Parathyroid adenoma (tissue), 2 donors: ENCODE measurements at regions not wholly inside any gene's neighbourhood (a gene's known extent, or its start where the extent isn't known, plus 50 kb on each side); places are given as distances from the start of the nearest gene placed in this dataset.

Experiments
- H2AFZ ChIP-seq: fragments of 300-600 bp; sonication (generic); one replicate; pipeline ENCODE4 v1.7.0; 2017; ENCODE audit warnings: antibody characterized with exemption, mild to moderate bottlenecking
- H3K27ac ChIP-seq: fragments of 300-600 bp; sonication (generic); one replicate; pipeline ENCODE4 v1.7.0; 2017
- H3K27me3 ChIP-seq: fragments of 300-600 bp; sonication (generic); one replicate; pipeline ENCODE4 v1.7.0; 2017; ENCODE audit warnings: low read length; ENCODE audit not compliant: control insufficient read depth, insufficient read depth
- H3K36me3 ChIP-seq: fragments of 300-600 bp; sonication (generic); one replicate; pipeline ENCODE4 v1.7.0; 2017; ENCODE audit warnings: low read length; ENCODE audit not compliant: control insufficient read depth, insufficient read depth
- H3K4me1 ChIP-seq: fragments of 300-600 bp; sonication (generic); one replicate; pipeline ENCODE4 v1.7.0; 2017; ENCODE audit warnings: control low read depth
- H3K4me2 ChIP-seq: fragments of 300-600 bp; sonication (generic); one replicate; pipeline ENCODE4 v1.7.0; 2017; ENCODE audit warnings: low read length
- H3K4me3 ChIP-seq: fragments of 300-600 bp; sonication (generic); one replicate; pipeline ENCODE4 v1.7.0; 2017; ENCODE audit warnings: low read depth, low read length
- H3K79me2 ChIP-seq: fragments of 300-600 bp; sonication (generic); one replicate; pipeline ENCODE4 v1.7.0; 2017; ENCODE audit warnings: control low read depth
- H3K9ac ChIP-seq: fragments of 300-600 bp; sonication (generic); one replicate; pipeline ENCODE4 v1.7.0; 2017; ENCODE audit warnings: mild to moderate bottlenecking
- H3K9me3 ChIP-seq: fragments of 300-600 bp; sonication (generic); one replicate; pipeline ENCODE4 v1.7.0; 2017; ENCODE audit warnings: low read length; ENCODE audit not compliant: control insufficient read depth
- TF ChIP-seq, protein P1 (sequence below): fragments of 300-600 bp; sonication (generic); IDR thresholded peaks from one replicate; pipeline ENCODE4 v1.7.0; 2017; ENCODE audit warnings: antibody characterized with exemption, mild to moderate bottlenecking
- donor health status: primary hyperparathyroidism.

DNA sequence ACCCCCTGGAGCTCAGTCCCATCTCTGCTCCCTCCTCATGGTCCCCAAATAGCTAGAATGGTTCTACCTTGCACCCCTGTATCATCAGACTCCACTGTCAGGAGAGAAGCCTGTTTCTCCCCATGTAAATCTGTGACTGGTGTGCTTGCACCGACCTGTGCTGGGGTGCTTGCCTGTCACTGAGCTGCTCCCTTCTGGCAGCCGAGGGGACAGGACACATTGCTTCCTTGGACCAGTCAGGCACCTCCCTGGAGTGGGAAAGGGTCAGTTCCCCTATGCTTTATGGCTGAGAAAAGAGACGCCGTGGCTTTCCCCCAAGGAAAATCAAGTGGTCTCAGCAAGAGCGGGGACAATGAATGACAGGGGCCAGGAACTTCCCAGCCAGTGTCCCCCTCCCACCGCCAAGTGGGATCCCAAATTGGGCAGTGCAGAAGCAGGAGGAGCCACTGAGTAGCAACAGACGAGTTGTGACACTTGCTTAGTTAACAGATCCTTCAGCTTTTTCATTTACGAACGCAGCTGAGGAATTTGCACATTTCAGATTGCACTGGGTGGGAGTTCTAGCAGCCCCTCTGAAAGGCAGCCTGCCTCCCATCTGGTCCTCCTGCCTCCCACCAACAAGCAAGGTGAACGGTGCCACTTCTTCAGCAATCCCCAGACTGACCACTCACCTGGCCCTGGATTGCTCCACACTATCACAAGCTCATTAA lies 156.4 kb downstream of the KATNIP start:
- H3K27me3 ChIP-seq, result no peaks in the 10 kb centered on the region
- no peaks in the 10 kb centered on the region for H3K36me3 ChIP-seq
- H3K9me3 ChIP-seq, result no peaks in the 10 kb centered on the region
- H3K4me2 ChIP-seq, result no peak overlapping the region
- H3K79me2 ChIP-seq, result no peaks in the 10 kb centered on the region
- no peak overlapping the region for H3K4me3 ChIP-seq
- no peak overlapping the region for H3K9ac ChIP-seq
- H2AFZ ChIP-seq, result no peak overlapping the region
- TF ChIP-seq, protein P1, sequence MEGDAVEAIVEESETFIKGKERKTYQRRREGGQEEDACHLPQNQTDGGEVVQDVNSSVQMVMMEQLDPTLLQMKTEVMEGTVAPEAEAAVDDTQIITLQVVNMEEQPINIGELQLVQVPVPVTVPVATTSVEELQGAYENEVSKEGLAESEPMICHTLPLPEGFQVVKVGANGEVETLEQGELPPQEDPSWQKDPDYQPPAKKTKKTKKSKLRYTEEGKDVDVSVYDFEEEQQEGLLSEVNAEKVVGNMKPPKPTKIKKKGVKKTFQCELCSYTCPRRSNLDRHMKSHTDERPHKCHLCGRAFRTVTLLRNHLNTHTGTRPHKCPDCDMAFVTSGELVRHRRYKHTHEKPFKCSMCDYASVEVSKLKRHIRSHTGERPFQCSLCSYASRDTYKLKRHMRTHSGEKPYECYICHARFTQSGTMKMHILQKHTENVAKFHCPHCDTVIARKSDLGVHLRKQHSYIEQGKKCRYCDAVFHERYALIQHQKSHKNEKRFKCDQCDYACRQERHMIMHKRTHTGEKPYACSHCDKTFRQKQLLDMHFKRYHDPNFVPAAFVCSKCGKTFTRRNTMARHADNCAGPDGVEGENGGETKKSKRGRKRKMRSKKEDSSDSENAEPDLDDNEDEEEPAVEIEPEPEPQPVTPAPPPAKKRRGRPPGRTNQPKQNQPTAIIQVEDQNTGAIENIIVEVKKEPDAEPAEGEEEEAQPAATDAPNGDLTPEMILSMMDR, result no peak
- no peaks in the 10 kb centered on the region for H3K4me1 ChIP-seq
- no peak overlapping the region for H3K27ac ChIP-seq

DNA sequence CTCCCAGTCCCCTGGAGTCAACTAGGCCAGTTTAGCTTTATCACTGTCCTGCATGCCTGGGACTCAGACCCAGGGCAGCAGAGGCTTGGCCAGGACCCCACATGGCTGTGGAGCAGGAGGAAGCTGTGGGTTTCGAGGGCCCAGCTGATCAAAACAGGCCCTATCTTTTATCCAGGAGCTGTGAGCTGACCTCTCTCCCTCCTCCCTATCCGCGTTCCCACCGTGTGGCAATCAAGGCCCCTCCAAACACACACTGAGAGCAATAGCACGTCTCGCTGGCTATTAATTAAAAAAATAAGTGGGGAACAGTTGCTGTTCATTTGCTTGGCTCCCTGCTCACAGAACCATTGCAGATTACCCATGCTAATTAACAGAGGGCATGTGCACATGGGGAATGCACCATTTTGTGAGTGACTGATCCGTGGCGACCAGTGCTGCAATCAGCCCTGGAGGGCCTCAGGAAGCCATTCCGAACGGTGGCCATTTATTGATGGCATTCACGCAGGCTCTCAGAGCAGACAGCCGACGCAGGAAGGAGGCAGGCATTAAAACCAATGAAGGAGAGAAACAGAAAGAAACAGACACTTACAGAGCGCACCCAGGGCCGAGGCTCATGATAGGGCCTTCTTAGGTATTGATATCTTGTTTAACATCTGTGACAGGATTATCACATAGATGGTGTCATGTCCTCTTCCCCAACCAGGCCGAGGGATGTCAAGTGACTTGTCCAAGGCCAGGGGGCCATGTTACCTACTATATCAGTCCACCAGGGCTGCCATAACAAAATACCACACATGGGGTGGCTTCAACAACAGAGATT lies 157.1 kb downstream of the KATNIP start:
- H3K4me3 ChIP-seq, result no peak overlapping the region
- H3K79me2 ChIP-seq, result no peaks in the 10 kb centered on the region
- no peak overlapping the region for H3K9ac ChIP-seq
- no peak overlapping the region for H3K4me2 ChIP-seq
- TF ChIP-seq, protein P1, result no peak
- H3K36me3 ChIP-seq, result no peaks in the 10 kb centered on the region
- H3K9me3 ChIP-seq, result no peaks in the 10 kb centered on the region
- H2AFZ ChIP-seq, result no peak overlapping the region
- H3K27me3 ChIP-seq, result no peaks in the 10 kb centered on the region
- no peak overlapping the region for H3K27ac ChIP-seq
- peaks cover 1% of the 10 kb centered on the region for H3K4me1 ChIP-seq

DNA sequence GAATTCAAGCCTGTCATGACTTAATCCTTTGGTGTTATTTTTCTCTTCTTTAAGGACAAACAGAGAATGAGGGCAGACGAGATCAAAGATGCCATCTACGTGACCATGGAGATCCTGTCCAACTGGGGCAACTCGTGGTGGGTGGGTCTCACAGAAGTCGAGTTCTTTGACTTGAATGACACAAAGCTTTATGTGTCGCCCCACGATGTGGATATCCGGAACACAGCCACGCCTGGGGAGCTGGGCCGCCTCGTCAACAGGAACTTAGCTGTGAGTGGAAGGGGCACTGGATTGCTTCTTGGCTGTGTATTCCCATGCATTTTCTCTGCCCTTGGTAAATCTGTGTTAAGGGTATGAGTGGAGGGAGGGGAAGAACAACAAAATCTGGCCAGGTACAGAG lies 158.7 kb downstream of the KATNIP start:
- no peak overlapping the region for H2AFZ ChIP-seq
- no peak overlapping the region for H3K4me2 ChIP-seq
- no peaks in the 10 kb centered on the region for H3K27me3 ChIP-seq
- H3K79me2 ChIP-seq, result no peaks in the 10 kb centered on the region
- H3K9me3 ChIP-seq, result no peaks in the 10 kb centered on the region
- no peak overlapping the region for H3K27ac ChIP-seq
- TF ChIP-seq, protein P1, result no peak
- H3K4me3 ChIP-seq, result no peak overlapping the region
- H3K36me3 ChIP-seq, result no peaks in the 10 kb centered on the region
- H3K4me1 ChIP-seq, result peaks cover 3% of the 10 kb centered on the region
- no peak overlapping the region for H3K9ac ChIP-seq

DNA sequence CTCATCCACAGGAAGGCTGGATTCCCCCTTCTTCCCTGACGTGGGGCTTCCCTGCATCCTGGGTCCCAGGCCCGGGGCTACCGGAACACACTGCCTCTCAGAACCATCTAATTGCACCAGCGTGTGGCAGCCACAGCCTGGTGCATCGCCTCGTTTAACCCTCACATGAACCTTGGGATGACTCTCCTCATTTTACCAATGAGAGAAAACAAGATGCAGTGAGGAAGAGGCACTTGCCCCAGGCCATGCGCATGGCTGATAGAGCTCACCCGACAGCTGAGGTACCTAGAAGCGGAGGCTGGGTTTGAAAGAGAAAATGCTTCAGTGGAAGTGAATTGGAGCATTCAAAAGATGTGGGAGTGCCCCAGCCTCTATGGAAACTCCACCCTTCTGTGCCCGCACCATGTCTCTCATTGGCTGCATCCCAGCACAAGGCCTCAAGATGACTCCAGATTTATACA lies 162.3 kb downstream of the KATNIP start:
- H3K27ac ChIP-seq, result no peak overlapping the region
- no peaks in the 10 kb centered on the region for H3K27me3 ChIP-seq
- H3K36me3 ChIP-seq, result no peaks in the 10 kb centered on the region
- H3K9ac ChIP-seq, result no peak overlapping the region
- no peak overlapping the region for H3K4me2 ChIP-seq
- no peaks in the 10 kb centered on the region for H3K9me3 ChIP-seq
- peaks cover 3% of the 10 kb centered on the region for H3K4me1 ChIP-seq
- no peak overlapping the region for H2AFZ ChIP-seq
- H3K4me3 ChIP-seq, result no peak overlapping the region
- no peaks in the 10 kb centered on the region for H3K79me2 ChIP-seq
- TF ChIP-seq, protein P1, result no peak
